SU-DHL-6 (cell line): ENCODE measurements at regions not wholly inside any gene's neighbourhood (a gene's known extent, or its start where the extent isn't known, plus 50 kb on each side); places are given as distances from the start of the nearest gene placed in this dataset.

Source experiments
- EZH2phosphoT487 ChIP-seq: fragments of 200-600 bp; sonication (generic), shearing (Covaris generic); conservative IDR thresholded peaks from 2 replicates; pipeline ENCODE4 v1.6.1; 2018; ENCODE audit warnings: mild to moderate bottlenecking, antibody characterized with exemption, low read length, moderate library complexity, mixed read lengths
- TF ChIP-seq, protein P1 (sequence below): fragments of 200-600 bp; sonication (generic); IDR thresholded peaks from one replicate; pipeline ENCODE4 v1.5.1; 2017; ENCODE audit warnings: antibody characterized with exemption, mild to moderate bottlenecking, low read length, moderate library complexity; ENCODE audit not compliant: insufficient read depth, poor library complexity, severe bottlenecking

DNA sequence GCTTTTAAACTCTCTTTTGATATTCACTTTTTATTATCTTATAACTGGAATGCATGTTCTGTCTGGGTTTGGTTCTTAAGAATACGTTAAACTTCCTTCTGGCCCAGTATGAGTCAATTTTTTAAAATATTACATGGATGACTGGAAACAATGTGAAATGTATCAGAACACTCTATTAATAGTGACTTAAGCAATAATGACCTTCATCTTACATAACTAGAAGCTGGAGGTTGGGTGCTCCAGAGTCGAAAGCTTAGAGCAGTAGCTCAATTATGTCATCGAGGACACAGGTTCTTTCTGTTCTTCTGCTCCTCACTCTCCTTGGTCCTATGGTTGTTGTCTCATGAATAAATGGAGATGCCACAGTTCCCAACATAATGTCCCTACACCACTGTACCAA, 91.6 kb upstream of the FOXD3 start:
- TF ChIP-seq EZH2phosphoT487 = no peak
- TF ChIP-seq, protein P1, sequence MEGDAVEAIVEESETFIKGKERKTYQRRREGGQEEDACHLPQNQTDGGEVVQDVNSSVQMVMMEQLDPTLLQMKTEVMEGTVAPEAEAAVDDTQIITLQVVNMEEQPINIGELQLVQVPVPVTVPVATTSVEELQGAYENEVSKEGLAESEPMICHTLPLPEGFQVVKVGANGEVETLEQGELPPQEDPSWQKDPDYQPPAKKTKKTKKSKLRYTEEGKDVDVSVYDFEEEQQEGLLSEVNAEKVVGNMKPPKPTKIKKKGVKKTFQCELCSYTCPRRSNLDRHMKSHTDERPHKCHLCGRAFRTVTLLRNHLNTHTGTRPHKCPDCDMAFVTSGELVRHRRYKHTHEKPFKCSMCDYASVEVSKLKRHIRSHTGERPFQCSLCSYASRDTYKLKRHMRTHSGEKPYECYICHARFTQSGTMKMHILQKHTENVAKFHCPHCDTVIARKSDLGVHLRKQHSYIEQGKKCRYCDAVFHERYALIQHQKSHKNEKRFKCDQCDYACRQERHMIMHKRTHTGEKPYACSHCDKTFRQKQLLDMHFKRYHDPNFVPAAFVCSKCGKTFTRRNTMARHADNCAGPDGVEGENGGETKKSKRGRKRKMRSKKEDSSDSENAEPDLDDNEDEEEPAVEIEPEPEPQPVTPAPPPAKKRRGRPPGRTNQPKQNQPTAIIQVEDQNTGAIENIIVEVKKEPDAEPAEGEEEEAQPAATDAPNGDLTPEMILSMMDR = no peak
